ENCODE measurements at regions not wholly inside any gene's neighbourhood (a gene's known extent, or its start where the extent isn't known, plus 50 kb on each side); places are given as distances from the start of the nearest gene placed in this dataset.

GRCh38 chr10:84047258-84048010 lies 91.9 kb upstream of the GHITM start:
- DNase-seq (ENCODE audit: low spot score) = no peak

DNA sequence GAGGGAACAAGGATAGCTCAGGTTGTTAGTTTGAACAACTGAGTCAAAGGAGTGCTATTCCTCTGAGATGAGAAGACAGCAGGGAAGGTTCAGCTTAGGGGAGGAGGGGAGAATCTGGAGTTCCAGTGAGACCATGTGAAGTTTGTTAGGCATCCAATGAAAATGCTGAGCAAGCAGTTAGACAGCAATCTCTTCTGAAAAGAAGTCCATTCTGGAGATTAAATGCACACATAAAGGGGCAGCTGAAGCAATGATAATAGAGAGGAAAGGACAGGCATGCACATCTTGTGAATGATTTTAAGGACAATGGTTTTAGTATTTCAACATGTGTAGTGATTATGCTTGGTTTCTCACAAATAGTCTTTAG lies 89.7 kb upstream of the GHITM start:
- DNase-seq (ENCODE audit: low spot score) = no peak

- DNase-seq (ENCODE audit: low spot score) = no peak
Measured at GRCh38 chr10:84053626-84054025, 85.7 kb upstream of the GHITM start.

GRCh38 chr10:84054743-84055142 lies 84.6 kb upstream of the GHITM start:
- DNase-seq (ENCODE audit: low spot score) = no peak

DNA sequence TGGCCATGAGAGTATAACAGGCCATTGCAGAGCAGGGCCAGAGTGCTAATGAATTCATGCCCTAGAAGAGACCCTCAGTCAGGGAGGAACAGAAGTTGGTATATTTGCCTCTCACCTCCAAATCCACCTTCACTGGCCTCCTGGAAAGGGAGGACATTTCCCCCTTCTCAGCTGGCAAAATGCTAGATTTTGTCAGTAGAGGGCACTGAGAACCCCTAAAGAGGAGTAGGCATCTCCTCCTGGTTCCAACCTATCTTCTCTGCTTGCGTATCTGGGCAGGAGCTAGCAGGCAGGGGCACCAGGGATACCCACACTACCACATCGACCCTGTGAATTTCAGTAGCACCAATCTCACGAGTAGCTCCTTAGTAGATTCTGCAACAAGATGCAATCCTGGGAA lies 79.8 kb upstream of the GHITM start:
- no peak for DNase-seq (ENCODE audit: low spot score)

DNA sequence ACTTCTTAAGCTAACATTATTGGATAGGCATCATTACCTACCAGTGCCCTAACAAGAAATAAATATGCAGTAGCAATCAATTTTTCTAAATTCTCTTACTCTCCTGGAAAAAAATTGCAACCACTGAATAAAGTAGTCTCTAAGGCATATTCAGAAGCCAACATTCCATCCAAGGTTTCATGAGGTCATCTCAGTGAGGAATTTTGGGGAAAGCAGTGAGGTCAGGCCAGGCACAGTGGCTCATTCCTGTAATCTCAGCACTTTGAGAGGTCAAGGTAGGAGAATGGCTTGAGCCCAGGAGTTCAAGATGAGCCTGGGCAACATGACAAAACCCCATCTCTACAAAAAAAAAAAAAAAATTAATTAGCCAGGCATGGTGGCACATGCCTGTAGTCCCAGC lies 75.9 kb upstream of the GHITM start:
- no peak for DNase-seq (ENCODE audit: low spot score)

DNA sequence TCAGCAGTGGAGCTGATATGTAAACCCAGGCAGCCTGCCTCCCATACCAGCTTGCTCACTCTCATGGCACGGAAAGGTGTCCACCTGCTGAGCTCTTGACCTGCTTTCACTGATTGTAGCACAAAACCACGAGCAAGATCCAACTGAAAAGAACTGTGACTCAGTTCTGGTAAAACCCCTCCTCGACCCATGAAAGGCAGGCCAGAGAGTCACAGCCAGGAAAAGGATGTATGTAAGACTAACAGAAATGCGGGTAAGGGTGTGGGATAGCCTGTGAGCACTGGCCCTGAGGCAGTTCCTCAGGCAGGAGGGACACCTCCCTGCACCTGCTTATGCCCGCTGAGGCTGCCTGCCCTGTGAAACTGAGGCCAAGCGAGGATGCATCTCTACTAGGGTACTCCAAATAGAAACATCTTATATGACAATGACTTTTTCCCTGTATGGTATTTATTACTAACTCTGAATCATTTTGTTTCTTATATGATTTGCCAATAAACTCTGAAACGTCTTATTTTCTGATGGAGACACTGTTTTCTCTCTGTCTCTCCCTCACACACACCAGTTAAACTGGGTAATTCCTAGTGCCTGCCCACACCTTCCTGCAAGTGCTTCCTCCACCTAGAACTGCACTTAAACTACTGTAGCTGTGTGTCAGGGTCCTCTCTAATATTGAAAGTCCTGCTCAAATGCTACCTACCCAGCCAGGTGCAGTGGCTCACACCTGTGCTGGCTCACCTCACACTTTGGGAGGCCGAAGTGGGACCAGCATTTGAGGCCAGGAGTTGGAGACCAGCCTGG lies 73.3 kb upstream of the GHITM start:
- DNase-seq (ENCODE audit: low spot score) = no peak

DNA sequence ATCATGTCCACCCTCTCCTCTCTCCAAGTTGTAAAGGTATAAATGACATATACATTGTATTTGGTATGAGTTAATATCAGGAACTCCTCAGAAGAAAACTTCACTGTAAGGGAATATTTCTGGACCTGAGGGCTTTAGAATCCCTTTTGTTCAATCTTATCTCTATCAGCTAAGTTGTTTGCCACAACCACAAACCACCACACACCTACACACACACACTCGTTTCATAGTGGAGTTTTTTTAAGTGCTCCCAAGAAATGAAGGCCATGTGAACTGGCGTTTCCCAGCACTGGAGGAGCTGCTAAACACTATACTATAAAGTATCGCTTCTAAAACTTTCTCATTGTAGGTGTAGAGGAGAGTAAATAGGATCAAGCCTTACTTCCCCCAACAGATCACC lies 64.8 kb upstream of the GHITM start:
- DNase-seq (ENCODE audit: low spot score) = no peak

DNA sequence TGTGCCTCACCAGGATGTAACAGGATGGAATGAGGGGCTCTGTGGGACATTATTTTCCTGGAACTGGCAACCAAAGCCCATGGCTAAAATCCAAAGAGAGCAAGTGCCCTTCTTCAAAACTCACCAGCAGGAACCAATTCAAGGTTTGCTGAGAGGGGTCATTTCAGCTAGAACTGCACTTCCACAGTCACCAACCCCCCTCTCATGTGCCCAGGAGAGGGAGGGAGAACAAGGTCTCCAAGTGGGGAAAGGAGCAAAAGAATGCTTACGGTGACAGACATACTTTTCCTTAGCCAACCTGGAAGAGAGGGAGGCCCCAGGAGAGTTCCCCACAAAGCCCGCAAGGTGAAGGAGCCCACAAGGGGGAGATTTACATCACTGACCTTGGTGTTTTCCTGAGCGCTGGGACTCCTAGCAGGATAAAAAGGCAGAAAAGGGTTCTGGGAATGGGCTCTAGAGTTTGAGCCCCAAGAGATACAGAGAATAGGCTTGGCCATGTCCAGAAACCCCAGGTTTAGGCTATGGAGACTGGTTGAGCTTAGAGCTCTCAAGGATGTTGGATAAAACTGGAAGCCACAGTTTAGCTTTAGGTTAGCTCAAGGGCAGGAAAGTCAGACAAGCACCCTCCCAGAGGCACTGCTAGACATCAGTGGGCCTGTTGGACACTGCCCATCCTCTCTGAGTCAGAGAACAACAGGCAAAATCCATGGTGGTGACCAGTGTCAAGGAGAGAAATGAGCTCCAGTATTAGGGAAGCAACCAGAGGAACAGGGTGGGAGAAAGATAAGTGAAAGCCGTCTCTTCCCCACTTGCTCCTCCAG lies 63.9 kb upstream of the GHITM start:
- DNase-seq (ENCODE audit: low spot score) = no peak

DNA sequence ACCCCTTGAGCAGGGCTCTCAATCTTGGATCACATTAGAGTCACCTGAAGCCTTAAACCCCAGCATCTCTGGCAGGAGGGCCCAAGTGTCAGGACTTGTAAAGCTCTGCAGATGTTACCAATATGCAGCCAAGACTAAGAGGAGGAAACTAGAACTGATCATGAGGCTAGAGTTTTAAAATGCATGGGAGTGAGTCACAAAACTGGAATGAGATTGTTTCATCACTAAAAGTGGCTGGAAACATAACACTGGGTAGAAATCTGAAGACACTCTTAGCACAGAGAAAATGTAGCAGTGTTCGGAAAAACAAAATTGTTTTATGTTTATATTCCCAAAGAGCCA lies 63.3 kb upstream of the GHITM start:
- DNase-seq (ENCODE audit: low spot score) = no peak

DNA sequence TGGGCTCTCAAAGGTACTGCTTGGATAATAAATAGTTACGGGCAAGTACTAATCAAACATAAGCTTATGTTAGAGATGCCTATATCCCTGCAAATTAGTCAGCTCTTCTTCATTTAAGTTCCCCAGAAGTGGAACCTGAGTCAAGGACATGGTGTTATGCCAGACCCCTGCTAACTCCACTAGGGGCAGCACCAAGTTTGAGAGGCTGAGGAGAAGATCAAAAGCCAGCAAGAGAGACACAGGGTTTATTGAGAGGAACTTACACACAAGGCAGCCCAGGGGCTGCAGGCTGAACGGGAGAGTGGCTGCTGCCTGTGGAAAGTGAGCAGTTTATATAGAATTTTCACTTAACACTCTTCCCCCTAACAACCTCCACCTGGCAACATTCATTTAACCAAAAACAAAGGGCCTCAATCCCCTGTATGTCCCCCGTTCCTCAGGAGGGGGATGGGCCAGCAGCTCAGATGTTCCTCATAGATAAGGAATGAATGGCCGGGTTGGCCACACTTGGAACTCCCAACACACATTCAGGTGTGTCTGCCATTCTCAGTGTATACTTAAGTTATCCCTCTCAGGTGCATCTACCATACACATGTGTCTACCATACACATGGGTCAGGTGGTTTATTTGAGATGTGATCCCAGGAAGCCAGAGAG lies 62.6 kb upstream of the GHITM start:
- no peak for DNase-seq (ENCODE audit: low spot score)

DNA sequence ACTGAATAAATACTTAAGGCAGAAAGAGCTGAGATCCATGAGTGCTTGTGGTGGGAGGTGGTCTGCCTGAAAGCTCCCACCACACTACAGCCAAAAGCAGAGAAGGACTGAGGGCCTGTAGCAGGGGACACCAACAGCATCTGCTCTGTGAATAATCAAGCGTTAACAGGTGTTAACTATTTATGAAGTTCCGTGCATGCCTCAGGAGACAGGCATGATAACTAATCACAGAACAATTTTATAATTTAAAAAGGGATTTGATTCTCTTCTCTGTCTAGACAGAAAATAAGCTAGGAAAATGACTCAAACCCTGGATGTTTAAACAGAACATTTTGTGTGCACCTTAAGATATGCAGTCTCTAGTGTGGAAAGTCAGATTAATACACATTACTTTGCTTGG lies 61.5 kb upstream of the GHITM start:
- DNase-seq (ENCODE audit: low spot score) = no peak

- DNase-seq (ENCODE audit: low spot score) = no peak
Measured at GRCh38 chr10:84078771-84079170, 60.5 kb upstream of the GHITM start.

DNA sequence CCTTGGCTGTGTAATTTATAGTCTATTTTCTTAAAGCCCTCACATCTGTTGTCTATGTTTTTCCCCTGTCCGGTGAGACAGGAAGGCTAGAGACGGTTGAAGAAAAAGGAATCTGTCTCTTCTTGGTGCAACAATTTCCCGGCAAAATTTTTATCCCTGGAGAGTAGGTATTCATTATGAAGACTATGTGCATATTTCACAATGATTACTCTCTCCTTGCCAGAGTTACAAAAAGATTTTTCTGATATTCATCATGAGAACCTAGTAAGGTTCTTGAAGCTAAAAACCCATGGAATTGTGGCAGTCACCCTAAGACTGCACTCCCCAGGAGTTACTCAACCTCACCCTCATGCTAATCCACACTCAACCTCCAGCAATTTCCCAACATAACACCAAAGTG lies 55.0 kb upstream of the GHITM start:
- no peak for DNase-seq (ENCODE audit: low spot score)

DNA sequence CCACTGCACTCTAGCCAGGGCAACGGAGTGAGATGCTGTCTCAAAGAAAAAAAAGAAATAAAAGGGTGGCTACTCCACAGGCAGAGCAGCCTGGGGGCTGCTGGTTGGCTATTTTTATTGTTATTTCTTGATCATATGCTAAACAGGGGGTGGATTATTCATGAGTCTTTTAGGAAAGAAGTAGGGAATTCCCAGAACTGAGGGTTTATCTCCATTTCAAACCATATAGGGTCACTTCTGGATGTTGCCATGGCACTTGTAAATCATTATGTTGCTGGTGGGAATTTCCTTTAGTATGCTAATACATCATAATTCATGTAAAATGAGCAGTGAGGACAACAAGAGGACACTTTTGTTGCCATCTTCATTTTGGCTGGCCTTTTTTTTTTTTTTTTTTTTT lies 52.1 kb upstream of the GHITM start:
- no peak for DNase-seq (ENCODE audit: low spot score)

- DNase-seq (ENCODE audit: low spot score) = no peak
Measured at GRCh38 chr10:84088626-84089025, 50.7 kb upstream of the GHITM start.

- DNase-seq (ENCODE audit: low spot score) = no peak
Measured at GRCh38 chr10:84089162-84089561, 50.1 kb upstream of the GHITM start.

Data from CD4-positive, alpha-beta T cell treated with Interleukin-2 at 100 ng/mL for 4 hours (primary cell).